A673 (cell line): ENCODE measurements at regions not wholly inside any gene's neighbourhood (a gene's known extent, or its start where the extent isn't known, plus 50 kb on each side); places are given as distances from the start of the nearest gene placed in this dataset.

ENCODE experiments used
- CTCF ChIP-seq: fragments of 300-800, 200-600 bp; sonication (generic); conservative IDR thresholded peaks from 2 replicates; pipeline ENCODE4 v1.5.1; 2017; ENCODE audit warnings: low read depth, mild to moderate bottlenecking, antibody characterized with exemption, low read length, moderate library complexity, mixed read lengths
- EZH2 ChIP-seq: fragments of 200-600 bp; sonication (generic); IDR thresholded peaks from 2 replicates; pipeline ENCODE4 v1.6.1; 2017; ENCODE audit warnings: borderline replicate concordance, low read depth, mild to moderate bottlenecking, mixed read lengths, antibody characterized with exemption, low read length; ENCODE audit not compliant: poor library complexity, severe bottlenecking

GRCh38 chr2:163455815-163456214 lies 280.0 kb downstream of the FIGN start:
- TF ChIP-seq CTCF, result no peak
- no peak for TF ChIP-seq EZH2
